Endodermal cell (in vitro differentiated cells): ENCODE measurements at regions not wholly inside any gene's neighbourhood (a gene's known extent, or its start where the extent isn't known, plus 50 kb on each side); places are given as distances from the start of the nearest gene placed in this dataset.

Experiments used
- DNase-seq: peaks from one replicate; pipeline ENCODE4 v3.0.0-alpha.2; 2017
- H3K27ac ChIP-seq: 2 replicates; pipeline ENCODE4 v1.5.1; 2013; ENCODE audit warnings: mild to moderate bottlenecking, low read depth, low read length, moderate library complexity
- H3K27me3 ChIP-seq: 2 replicates; pipeline ENCODE4 v1.6.1; 2013; ENCODE audit warnings: mild to moderate bottlenecking, low read length, moderate library complexity; ENCODE audit not compliant: insufficient read depth, control insufficient read depth, poor library complexity, severe bottlenecking
- H3K36me3 ChIP-seq: 2 replicates; pipeline ENCODE4 v1.7.0; 2013; ENCODE audit warnings: mild to moderate bottlenecking, low read length, moderate library complexity; ENCODE audit not compliant: control insufficient read depth, insufficient read depth
- H3K4me1 ChIP-seq: one replicate; pipeline ENCODE4 v1.7.0; 2013; ENCODE audit warnings: low read length; ENCODE audit not compliant: control insufficient read depth, insufficient read depth
- H3K4me3 ChIP-seq: 2 replicates; pipeline ENCODE4 v1.5.1; 2013; ENCODE audit warnings: mild to moderate bottlenecking, low read length, moderate library complexity
- H3K9ac ChIP-seq: 2 replicates; pipeline ENCODE4 v1.6.1; 2013; ENCODE audit warnings: mild to moderate bottlenecking, low read length, moderate library complexity; ENCODE audit not compliant: poor library complexity, severe bottlenecking; ENCODE audit errors: extremely low read depth
- H3K9me3 ChIP-seq: 2 replicates; pipeline ENCODE4 v1.6.1; 2013; ENCODE audit warnings: mild to moderate bottlenecking, low read length, moderate library complexity; ENCODE audit not compliant: control insufficient read depth
- H3K27ac Mint-ChIP-seq: 2 replicates; pipeline ENCODE4 v1.8.0; 2020; ENCODE audit warnings: mixed read lengths
- H3K27me3 Mint-ChIP-seq: 2 replicates; pipeline ENCODE4 v1.8.0; 2021; ENCODE audit warnings: mild to moderate bottlenecking, mixed read lengths; ENCODE audit not compliant: insufficient read depth
- H3K36me3 Mint-ChIP-seq: 2 replicates; pipeline ENCODE4 v1.8.0; 2020; ENCODE audit warnings: low read depth, mixed read lengths
- H3K4me1 Mint-ChIP-seq: 2 replicates; pipeline ENCODE4 v1.8.0; 2020; ENCODE audit warnings: mixed read lengths
- H3K4me3 Mint-ChIP-seq: 2 replicates; pipeline ENCODE4 v1.8.0; 2020; ENCODE audit warnings: mild to moderate bottlenecking, moderate library complexity, mixed read lengths
- H3K9me3 Mint-ChIP-seq: 2 replicates; pipeline ENCODE4 v1.8.0; 2020; ENCODE audit warnings: mild to moderate bottlenecking, mixed read lengths
- WGBS, 2 experiments: methylation state at CpG; one replicate each; pipeline versions ENCODE4 v1.1.5 to v1.1.7; 2013; ENCODE audit warnings: missing lambda C conversion rate in 2 of 2, mixed read lengths in 1 of 2; ENCODE audit not compliant: insufficient coverage in 1 of 2, insufficient read length in 1 of 2; 5-methylcytosine and 5-hydroxymethylcytosine counted together
- TF ChIP-seq, protein P1 (sequence below): fragments of 200-600 bp; sonication (generic); conservative IDR thresholded peaks from 2 replicates; pipeline ENCODE4 v1.5.0; 2021; ENCODE audit warnings: antibody characterized with exemption, mild to moderate bottlenecking

DNA sequence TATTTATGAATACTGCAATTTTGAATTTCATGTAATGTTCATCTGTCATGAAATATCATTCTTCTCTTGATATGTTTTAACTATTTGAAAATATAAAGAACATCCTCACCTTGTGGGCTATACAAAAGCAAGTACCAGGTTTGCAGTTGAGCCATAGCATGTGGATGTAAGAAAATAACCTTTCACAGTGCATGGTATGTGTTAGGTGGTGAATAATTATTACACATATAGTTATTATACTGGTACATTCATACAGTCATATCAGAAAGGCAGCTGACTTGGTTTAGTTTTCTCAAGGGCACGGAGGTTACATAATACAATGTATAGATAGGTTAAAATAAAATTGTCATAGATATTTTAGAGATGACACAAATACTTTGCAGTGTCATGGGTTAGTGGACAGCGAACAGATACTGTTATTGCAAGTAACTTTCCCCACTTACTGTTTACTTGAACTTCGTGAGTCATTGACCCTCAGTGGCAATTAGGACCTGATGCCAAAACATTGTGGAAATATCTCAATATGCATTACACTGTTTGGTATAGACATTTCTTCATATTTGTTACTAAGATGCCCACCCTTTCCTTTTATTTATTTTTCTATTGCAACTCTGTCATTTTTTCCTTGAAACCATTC is 445.4 kb upstream of the GOT2 start:
- H3K27me3 ChIP-seq, result peaks cover 14% of the 10 kb centered on the region
- no peak for DNase-seq
- H3K9me3 ChIP-seq, result no peaks in the 10 kb centered on the region
- Mint-ChIP-seq H3K27ac (no peak overlapping the region), H3K27me3 (peaks cover 5% of the 10 kb centered on the region), H3K9me3 (no peaks in the 10 kb centered on the region), H3K36me3 (no peaks in the 10 kb centered on the region), H3K4me1 (peaks cover 22% of the 10 kb centered on the region), H3K4me3 (no peak overlapping the region)
- 86 to 95% methylated on average over 1 to 3 of the region's 3 CpGs for WGBS, 2 experiments
- no peak overlapping the region for H3K27ac ChIP-seq
- H3K4me3 ChIP-seq, result no peak overlapping the region
- H3K36me3 ChIP-seq, result no peaks in the 10 kb centered on the region
- peaks cover 4% of the 10 kb centered on the region for H3K4me1 ChIP-seq
- H3K9ac ChIP-seq, result no peak overlapping the region
- TF ChIP-seq, protein P1, sequence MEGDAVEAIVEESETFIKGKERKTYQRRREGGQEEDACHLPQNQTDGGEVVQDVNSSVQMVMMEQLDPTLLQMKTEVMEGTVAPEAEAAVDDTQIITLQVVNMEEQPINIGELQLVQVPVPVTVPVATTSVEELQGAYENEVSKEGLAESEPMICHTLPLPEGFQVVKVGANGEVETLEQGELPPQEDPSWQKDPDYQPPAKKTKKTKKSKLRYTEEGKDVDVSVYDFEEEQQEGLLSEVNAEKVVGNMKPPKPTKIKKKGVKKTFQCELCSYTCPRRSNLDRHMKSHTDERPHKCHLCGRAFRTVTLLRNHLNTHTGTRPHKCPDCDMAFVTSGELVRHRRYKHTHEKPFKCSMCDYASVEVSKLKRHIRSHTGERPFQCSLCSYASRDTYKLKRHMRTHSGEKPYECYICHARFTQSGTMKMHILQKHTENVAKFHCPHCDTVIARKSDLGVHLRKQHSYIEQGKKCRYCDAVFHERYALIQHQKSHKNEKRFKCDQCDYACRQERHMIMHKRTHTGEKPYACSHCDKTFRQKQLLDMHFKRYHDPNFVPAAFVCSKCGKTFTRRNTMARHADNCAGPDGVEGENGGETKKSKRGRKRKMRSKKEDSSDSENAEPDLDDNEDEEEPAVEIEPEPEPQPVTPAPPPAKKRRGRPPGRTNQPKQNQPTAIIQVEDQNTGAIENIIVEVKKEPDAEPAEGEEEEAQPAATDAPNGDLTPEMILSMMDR, result no peak

DNA sequence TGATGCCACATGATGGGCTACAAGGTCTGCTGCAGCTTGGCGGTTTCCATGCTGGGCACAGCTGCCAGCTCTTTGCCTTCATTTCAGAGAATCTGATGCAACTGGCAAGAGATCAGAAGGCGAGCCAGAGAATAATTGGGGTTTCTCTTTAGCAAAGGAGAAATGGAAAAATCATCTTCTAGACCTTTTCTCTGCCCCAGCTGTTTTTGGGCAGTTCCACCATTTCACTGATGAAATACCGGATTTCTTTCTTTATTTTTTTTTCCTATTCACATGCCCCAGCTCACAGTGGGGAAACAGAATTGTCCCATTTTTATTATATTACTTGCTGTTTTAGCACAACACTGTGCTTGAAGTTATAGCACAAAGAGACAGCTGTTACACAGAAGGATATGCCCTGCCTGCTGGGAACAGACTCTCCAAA is 439.3 kb upstream of the GOT2 start:
- H3K4me1 ChIP-seq, result peaks cover under 1% of the 10 kb centered on the region
- no peak overlapping the region for H3K4me3 Mint-ChIP-seq
- H3K9me3 ChIP-seq, result no peaks in the 10 kb centered on the region
- no peak overlapping the region for H3K27ac Mint-ChIP-seq
- peaks cover 58% of the 10 kb centered on the region for H3K27me3 ChIP-seq
- H3K36me3 ChIP-seq, result no peaks in the 10 kb centered on the region
- peaks cover 32% of the 10 kb centered on the region for H3K27me3 Mint-ChIP-seq
- peaks cover 22% of the 10 kb centered on the region for H3K4me1 Mint-ChIP-seq
- whole genome bisulfite sequencing, 2 experiments, result 89 to 96% methylated on average over 2 to 3 of the region's 3 CpGs
- no peak overlapping the region for H3K9ac ChIP-seq
- no peak overlapping the region for H3K4me3 ChIP-seq
- TF ChIP-seq, protein P1, result no peak
- H3K36me3 Mint-ChIP-seq, result no peaks in the 10 kb centered on the region
- H3K9me3 Mint-ChIP-seq, result no peaks in the 10 kb centered on the region
- no peak overlapping the region for H3K27ac ChIP-seq
- no peak for DNase-seq

- no peak overlapping the region for H3K4me3 ChIP-seq
- H3K36me3 ChIP-seq, result no peaks in the 10 kb centered on the region
- Mint-ChIP-seq H3K27me3 (peaks cover 38% of the 10 kb centered on the region), H3K4me3 (no peak overlapping the region), H3K36me3 (no peaks in the 10 kb centered on the region), H3K4me1 (peaks cover 28% of the 10 kb centered on the region), H3K27ac (no peak overlapping the region), H3K9me3 (peaks cover 3% of the 10 kb centered on the region)
- DNase-seq, result peak; percentile 52
- peaks cover 13% of the 10 kb centered on the region for H3K9me3 ChIP-seq
- H3K27ac ChIP-seq, result peak overlapping the region; percentile 56
- TF ChIP-seq, protein P1, result no peak
- peaks cover 3% of the 10 kb centered on the region for H3K4me1 ChIP-seq
- WGBS, 2 experiments, result 15 to 30% methylated on average over 9 to 10 of the region's 10 CpGs
- H3K27me3 ChIP-seq, result peaks cover 86% of the 10 kb centered on the region
- no peak overlapping the region for H3K9ac ChIP-seq
Measured at GRCh38 chr16:59170099-59170712, 436.1 kb upstream of the GOT2 start.
